Prostate gland (tissue), 2 donors: ENCODE measurements at regions not wholly inside any gene's neighbourhood (a gene's known extent, or its start where the extent isn't known, plus 50 kb on each side); places are given as distances from the start of the nearest gene placed in this dataset.

Source experiments
- CTCF ChIP-seq, 4 experiments: fragments of 200-600 bp in 2 of 4; fragments of 450-650 bp in 2 of 4; sonication (generic) in 2 of 4; IDR thresholded peaks; 1 replicate in 3 of 4; 2 replicates in 1 of 4; pipeline ENCODE4 v1.5.1; 2016 to 2019; ENCODE audit warnings: antibody characterized with exemption in 4 of 4, mild to moderate bottlenecking in 2 of 4, moderate library complexity in 2 of 4
- POLR2A ChIP-seq: fragments of 450-650 bp; IDR thresholded peaks from one replicate; pipeline ENCODE4 v1.6.1; 2016; ENCODE audit warnings: antibody characterized with exemption, mild to moderate bottlenecking
- POLR2AphosphoS5 ChIP-seq: sonication (generic); formaldehyde crosslinking; IDR thresholded peaks from one replicate; pipeline ENCODE4 v1.6.1; 2017; ENCODE audit warnings: antibody characterized with exemption

DNA sequence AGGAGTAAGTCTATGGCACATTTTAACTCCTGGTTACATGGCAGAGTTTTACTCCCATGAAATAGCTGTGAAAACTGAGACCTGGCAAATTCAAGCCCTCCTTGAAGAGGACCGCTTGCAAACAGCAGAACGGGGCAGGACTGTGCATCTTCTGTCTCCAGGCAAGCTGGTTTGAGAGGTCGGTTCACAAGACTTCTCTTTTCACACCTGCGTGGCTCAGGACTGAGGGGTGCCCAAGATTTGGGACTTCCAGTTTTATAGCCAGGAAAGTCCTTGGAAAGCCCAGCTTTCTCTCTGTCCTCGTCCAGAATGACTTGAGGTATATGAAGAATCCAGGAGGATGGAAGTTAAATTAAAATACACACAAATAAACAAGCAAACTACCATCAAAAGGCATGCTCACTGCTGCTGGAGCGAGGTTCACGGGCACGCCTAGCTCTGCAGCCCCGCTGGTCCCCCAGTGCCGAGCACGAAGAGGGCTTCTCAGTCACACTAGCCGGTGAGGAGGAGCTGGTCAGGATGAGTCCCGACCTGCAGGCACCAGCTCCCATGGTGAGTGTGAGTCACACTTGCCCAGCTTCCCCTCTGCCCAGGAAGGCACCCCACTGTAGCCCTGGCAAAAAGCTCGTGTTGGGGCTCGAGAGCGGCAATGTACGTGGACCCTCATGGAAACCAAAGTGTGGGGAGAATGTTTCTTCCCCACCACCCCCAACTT, 1382.4 kb downstream of the BRD1 start:
- TF ChIP-seq CTCF (IDR thresholded peaks at IDR 0.05) (no peak), POLR2A (no peak), POLR2AphosphoS5 (no peak)
